Ureter (tissue), 1 donor: ENCODE measurements at regions not wholly inside any gene's neighbourhood (a gene's known extent, or its start where the extent isn't known, plus 50 kb on each side); places are given as distances from the start of the nearest gene placed in this dataset.

ENCODE experiments used
- DNase-seq: peaks from one replicate; pipeline ENCODE4 v3.0.0-alpha.2; 2020; ENCODE audit warnings: low spot score
- donor health status: DM: yes; HTN: yes; CAD: no.

DNA sequence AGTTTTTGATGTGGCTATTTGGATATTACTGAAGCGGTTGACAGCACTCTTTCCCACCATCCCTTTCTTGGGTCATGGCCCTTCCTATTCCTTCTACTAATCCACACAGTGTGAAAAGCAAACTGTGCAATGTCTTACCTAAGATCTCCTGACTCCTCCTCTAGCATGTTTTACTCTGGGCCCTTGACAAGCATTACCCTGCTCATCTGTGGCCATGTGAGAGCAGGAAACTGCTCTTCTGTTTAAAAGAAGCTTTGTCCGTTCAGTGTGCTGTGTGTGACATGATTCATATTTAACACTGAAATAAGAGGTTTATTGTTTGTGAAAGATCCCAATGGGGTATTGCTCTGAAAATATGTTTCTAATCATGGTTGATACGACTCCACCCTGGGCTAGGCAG, 1022.5 kb downstream of the AACS start:
- DNase-seq, result no peak

DNA sequence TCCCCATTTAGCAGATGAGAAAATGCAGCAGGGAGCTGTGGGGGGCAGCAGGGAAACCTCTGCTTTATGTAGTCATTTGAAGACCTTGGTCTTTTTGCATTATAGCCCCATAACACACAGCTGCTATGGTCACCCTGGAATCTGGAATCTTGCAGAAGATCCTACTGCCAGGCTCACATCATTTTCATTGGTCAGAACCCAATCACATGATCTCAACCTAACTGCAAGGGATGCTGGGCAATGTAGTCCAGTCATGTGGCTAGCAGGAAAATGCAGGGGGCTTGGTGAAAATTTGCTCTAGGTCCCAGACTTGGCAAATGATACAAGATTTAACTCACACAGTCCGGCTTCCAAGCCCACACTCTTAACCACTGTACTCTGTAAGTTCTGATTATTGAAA, 1028.7 kb downstream of the AACS start:
- DNase-seq, result no peak

DNA sequence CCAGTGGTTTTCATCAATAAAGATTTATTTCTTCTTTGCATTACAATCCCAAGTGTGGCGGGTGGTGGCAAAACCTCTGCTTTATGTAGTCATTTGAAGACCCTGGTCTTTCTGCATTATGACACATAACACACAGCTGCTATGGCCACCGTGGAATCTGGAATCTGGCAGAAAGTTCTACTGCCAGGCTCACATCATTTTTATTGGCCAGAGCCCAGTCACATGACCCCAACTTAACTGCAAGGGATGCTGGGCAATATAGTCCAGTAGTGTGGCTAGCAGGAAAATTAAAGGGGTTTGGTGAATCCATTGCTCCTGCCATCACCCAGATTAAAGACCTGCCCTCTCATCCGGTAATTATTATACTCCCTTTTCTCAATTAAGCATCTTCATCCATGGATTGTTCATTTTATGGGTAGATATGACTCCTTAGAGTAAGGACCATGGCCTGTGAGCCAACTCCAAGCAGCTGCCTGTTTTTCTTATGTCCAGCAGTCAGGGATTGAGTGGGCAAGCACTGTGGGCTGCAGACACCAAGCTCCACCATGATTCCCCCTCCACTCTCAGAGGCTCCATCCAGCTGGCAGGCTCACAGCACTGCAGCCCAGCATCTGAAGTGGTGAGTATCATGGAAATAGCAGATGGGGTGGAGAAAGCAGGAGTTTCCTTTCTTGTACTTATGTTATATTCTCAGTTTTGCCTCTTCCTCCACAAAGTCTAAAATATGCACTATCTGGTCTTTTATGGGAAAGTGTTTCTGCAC, 1030.7 kb downstream of the AACS start:
- no peak for DNase-seq

DNA sequence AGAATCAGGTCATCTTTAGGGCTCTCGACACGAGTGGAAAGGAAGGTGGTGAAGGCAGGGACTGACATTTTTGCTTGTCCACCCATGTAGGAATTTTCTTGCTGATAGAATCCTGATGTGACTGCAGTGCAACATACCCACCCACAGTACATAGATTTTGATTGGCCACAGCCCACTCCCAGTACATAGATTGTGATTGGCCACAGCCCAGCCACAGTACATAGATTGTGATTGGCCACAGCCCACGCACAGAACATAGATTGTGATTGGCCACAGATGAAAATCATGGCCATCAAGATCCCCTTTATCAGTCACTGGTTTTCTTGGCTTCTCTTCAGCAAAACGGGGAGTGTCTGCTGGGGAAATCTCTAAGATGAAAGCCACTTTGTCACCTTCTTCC, 1041.5 kb downstream of the AACS start:
- no peak for DNase-seq

DNA sequence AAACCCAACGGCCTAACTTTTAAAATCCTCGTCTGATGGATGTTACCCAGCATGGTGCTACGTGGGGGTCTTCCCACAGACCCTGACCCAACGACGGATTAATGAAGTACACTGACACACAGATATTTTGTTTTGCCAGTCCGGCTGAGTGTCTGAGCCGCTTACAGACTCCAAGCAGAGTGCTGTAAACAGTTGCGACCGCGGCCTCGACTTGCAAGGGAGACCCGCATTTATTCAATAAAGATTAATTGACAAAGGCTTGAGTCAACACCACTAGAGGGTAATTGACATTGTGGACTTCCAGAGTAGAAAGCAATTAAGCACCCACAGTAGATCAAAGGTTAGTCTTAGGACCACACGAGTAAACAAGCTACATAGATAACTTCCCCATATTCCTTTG, 1042.4 kb downstream of the AACS start:
- no peak for DNase-seq

DNA sequence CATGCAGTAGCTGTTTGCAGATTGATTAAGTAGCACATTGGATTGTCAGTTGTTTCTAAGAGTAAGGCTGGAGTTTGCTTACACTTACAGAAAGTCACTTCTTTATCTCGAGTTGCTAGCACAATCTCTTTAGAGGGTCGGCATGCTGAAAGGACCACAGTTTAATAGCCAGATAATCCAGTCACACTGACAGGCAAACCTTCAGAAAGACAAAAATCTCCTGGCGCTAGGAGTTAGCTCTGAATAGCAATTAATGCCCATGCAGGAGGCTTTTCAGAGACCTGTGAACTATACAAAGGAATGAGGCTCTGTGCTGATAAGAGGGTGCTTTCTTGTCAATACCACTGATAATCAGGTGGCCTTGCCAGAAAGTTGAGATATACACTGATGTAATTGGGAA, 1043.0 kb downstream of the AACS start:
- no peak for DNase-seq

DNA sequence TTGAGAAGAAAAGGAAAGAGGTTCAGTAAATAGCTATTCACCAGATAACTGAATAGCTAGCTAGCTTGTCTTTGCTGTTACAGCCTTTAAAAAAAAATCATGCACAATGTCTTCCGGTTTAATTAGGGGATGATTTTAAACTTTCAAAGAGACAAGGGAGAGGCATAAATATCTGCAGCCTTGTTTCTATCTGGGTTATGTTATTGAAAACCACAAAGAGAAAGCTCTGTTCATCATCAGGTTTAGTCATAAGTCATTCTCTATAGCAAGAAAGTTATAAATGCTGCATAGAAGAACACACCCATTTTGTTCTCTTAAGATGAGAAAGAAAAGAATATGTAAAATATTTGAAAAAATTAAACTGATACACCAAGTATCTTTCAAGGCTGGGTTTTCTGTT, 1046.9 kb downstream of the AACS start:
- DNase-seq, result no peak

DNA sequence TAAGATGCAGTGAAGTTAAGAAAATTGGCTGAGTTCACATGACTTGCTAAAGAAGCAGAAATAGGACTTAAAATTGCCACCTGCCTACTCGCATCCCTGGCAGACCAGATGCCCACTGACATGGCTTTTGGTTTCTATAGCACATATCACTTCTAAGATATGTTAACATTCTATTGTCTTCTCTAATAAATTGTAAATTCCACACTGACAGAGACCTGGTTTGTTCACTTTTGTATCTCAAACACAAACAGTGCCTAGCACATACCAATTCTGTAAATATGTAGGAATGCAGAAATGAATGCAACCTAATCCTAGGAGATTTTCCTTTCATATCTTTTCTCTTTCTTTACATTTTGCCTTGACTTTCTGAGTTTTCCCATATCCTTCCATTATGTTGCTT, 1047.6 kb downstream of the AACS start:
- DNase-seq, result no peak

DNA sequence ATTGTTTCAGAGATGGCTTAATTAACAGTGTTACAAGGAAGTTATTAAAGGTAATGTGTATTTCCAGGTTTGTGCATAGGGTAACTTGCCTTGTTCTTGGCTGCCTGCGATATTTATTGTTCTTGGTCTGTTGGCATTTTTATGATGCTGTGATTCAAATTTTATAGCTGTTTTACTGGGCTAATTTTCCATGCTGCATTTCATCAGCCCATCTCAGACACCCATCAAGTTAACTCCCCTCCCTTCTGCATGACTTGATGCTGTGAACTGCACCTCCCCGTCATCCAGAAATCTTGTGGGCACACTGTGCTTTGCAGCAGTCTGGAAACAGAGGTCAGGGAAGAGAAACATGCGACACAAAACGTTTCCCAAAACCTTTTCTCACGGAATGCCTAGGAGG, 1049.2 kb downstream of the AACS start:
- DNase-seq, result no peak

DNA sequence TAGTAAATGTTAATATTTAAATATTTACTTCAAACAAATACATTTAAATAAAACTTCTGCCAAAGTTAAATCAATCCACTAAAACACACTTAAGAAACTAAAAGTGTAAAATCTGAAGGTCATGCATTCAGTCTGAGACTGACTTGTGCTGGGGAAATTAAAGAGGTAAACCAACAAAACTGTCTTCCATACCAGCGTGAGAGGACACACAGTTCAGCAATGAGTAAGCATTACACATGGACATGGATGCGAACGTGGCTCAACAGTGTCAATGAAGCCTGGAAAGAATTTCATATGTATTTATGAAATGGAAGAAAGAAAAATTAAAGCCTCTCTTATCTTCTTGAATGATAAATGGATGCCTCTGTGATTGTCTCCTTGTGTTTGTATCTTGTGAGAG, 1052.3 kb downstream of the AACS start:
- DNase-seq, result no peak

DNA sequence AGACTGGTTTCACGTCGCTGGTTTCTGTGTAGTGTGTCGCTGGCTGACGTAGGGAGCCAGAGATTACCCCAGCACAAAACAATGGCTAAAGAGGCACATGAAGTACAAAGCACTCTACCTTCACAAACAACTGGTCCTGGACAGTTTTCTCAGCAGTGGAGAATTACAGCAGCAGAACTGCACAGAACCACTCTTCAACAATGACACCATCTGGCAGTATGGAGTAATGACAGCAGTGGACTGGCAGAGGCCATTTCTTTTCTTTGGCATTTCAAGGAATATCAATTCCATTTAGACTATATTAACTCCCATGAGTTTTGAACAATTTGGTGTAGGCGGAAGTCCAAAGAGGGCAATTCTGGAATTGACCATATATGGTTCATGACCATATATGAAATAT, 1074.1 kb downstream of the AACS start:
- no peak for DNase-seq

DNA sequence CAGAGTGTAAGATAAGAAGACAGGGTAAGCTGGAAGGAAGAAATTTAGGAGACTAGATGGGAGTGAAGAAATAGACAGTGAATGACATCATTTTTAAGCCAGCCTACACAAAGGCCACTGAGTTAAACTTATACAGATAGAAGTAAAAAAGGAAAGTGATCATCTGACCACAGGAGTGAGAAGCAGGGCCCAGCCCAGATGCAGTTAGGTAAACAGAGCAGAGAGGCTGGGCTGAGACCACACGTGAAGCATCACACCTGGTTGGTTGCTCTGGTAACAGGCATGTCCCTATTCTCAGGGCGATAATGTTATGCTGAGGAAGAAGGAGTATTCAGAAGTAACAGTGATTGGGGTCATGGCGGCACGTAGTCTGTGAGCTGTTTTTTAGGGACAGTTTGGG, 1079.4 kb downstream of the AACS start:
- no peak for DNase-seq

DNA sequence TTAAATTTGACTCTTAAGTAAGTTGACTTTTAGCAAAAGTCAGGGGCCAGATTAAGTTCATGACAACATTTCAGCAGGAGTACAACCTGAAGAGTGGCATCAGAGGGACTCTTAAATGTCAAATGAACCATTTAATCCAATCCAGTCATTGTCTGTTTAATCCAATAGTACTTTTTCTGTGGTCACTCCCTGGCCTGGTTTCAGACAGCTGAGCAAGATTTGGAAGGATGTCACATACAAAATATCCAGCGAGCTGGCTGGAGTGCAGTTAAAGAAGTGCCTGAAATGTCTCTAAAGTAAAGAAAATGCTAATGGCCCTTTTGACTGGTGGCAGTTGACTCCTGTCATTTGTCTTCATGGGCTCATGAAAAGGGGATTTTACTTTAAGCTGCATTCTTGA, 1082.1 kb downstream of the AACS start:
- DNase-seq, result no peak

DNA sequence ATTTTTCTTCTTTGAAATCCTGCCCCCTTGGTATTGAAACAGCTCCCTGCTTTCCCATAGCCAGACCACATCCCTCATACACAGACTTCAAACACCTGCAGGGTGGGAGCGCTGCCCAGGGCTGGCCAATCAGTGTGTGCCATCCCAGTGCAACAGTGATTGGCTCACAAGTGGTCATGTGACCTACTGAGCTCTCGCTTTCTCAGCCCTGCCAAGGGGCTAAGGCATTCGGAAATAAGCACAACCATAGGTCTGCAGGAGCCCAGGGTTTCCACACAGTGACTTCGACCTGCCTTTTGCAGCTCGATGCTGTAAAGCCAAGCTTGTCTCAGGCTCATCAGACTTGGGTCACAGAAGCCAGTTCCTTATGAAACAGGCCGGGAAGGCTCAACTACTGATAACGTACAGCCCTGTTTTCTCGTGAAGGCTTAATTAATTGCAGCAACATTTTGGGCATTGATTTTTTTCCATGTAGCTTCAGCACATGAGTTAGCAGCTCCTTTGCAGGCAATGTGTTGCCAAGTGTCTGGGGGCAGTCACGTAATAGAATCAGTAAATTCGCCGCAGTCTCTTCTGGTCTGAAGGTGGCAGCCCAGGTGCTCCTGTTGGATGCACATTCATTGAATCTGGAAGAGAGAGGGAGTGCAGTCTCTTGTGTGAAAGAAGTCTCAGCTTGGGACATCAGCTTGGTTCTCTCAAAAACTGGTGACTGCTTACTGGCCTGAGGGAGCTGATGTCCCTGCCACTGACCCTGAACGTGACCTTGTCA, 1091.8 kb downstream of the AACS start:
- no peak for DNase-seq

DNA sequence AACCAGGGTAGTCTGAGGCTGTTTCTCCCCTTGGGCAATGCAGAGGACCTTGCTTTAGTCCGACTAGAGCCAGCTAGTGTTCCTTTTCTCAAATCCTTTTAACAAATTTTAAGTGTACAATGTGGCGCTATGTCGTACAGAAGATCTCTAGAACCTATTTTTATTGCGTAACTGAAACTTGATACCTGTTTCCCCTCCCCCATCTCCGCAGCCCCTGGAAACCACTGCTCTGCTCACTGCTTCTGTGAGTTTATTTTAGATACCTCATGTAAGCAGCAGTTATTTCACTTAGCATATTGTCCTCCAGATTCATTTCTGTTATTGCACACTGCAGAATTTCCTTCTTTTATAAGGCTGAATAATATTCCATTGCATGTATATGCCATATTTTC, 1092.3 kb downstream of the AACS start:
- no peak for DNase-seq

DNA sequence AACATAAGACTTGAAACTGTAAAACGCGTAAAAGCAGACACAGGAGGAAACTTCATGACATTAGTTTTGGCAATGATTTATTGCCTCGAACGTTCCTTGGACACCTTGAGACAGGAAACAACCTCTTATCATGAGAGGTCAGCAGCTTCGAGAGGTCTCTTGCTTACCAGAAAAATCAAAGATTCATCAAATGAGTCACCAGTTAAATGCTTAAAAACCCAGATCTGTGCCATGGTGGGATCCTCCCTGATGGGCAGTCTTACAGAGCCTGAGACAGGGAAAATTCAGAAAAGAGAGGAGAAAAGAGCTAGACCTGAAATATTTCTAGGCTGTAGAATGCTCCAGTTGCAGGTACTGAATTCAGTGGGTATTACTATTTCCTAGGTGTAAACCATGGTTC, 1093.9 kb downstream of the AACS start:
- no peak for DNase-seq

DNA sequence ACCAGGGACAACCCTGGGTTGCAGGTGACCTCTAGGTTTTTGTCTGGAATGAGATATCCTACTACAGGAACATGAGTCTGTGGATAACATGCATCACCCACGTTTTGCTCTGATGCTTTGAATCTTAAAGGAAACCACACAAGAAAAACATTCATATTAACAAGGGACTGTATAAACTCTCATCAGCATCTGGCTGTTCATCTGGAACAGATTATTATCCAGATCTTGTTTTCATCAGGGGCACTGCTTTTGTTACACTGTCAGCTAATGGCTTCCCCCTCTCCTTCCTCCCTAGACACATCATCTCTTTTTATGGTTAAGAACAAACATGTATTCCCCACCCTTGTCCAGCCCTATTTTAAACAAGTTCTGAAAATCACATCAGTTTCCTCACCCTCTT, 1095.7 kb downstream of the AACS start:
- DNase-seq, result no peak

DNA sequence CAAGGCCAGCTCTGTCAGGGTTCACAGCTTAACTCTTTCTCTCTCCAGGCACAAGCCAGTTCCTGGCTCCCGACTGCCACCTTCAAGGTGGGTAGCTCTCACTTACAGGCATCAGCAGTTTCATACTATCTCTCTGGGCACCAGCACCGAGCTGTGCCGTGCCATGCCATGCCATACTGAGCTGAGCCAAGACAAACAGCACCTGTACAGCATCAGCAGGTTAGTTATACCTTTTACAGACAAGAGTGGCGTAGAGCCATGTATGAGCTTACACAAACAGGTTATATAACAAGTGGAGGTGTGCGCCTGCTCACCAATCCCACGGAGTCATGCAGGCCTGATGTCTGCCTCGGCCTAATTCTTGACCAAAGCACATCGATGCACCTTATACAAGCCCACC, 1098.7 kb downstream of the AACS start:
- DNase-seq, result no peak

DNA sequence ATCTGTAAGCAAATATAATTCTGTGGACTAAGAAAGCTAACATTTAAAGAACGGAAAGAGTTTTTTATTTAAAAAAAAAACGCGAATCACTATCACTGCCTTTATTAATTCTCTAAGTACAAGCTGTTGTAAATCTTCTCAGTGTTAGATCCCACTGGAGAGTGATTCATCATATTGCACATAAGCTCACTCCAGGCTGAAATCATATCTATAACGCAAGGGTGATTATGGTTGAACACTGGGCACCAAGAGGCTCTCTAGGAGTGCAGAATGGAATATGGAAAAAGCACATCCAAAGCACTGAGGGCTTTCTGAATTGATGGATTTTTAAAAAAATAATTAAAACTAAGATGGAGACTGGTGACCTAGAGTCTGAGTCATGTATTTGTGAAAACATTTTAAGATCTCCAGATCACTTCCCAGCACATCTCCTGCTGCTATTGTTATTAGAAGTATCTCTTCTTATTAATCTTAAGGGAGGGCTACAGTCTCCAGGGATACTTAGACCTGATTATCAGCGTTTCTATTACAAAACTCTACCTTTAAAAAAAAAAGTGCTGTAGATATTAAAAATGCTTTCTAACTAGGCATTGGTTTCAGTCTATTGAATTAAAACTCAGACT, 1106.8 kb downstream of the AACS start:
- DNase-seq, result no peak

DNA sequence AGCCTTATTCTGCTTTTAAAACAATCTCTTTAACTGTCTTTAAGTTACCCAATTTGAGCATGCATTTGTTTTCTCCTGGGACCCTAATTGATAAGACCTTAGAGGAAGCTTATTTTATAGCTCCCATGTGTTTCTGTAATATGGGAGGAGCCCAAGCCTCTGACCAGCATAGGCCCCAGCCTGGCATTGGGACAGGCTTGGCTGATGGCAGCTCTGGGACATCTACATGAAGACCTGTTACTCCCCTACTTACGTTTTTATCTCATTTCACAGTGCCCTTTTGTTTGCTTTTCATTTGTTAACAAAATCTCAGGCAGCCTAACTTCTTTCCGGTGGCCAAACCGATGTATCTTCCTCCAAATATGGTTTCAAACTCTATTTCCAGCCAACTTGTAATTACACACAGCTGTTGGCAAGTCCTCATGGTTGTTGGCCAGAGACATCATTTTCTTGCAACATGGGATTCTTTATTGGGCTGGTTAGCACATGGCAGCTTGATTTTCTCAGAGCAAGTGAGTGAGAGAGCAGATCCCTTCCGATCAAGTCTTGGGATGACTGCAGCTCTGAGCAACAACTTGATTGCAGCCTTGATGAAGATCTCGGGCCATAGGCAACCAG, 1117.5 kb downstream of the AACS start:
- no peak for DNase-seq

DNA sequence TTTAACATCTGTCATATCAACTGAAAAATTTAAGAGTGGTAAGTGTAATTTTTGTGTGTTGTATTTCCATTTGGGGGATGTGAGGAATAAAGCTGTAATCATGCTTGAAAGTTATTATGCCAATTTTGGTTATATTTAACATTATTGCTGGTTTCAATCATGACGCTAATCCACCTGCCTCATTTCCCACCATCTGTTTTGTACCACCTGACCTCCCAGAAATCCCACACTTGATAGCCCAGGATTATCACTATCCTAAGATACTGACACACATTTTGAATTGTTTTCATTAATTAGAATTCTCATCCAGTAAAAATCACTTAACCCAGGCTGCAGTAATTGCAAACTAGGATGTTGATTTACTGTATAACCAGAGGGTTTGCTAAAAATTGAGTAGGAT, 1119.8 kb downstream of the AACS start:
- no peak for DNase-seq

DNA sequence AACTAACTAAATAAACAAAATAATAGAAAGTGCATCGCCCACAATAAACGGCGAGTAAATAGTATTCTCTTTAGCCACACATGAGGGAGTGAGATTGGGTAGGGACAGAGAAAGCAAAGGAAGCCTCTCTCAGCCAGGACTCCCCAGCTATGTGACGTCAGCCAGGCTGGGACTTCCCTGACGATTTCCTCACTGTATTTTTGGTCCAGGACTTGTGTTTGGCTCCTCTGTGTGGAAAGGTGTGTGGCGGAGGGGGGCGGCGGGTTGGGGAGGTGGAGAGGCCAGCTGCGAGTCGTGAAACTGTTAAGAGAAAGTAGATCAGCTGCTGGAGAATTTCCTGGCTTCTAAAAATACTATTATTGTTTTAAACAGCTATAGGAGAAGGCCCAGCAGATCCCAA, 1124.6 kb downstream of the AACS start:
- DNase-seq, result no peak
